Neural cell (in vitro differentiated cells): ENCODE measurements at regions not wholly inside any gene's neighbourhood (a gene's known extent, or its start where the extent isn't known, plus 50 kb on each side); places are given as distances from the start of the nearest gene placed in this dataset.

Experiments
- POLR2AphosphoS5 ChIP-seq: IDR thresholded peaks from 2 replicates; pipeline ENCODE4 v1.6.1; 2012
- TF ChIP-seq, protein P1 (sequence below): fragments of 450-650 bp; IDR thresholded peaks from 2 replicates; pipeline ENCODE4 v1.5.1; 2014; ENCODE audit warnings: antibody characterized with exemption, mild to moderate bottlenecking, moderate library complexity; ENCODE audit not compliant: poor library complexity, severe bottlenecking

DNA sequence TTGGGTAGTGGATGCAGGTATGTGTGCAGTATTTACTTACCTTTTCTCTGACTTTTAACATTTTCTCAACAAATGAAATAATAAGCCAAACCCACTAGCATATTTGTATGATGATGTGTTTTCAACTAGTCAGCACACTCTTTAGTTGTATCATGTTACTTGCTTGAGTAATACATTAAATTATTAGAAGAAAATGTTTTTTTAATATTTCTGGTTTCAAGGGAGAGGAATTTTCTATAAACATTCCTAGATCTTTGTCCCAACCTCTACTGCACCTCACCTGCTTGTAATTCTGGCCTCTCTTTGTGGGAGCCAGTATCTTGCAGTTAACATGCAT, 161.8 kb upstream of the CBLB start:
- TF ChIP-seq POLR2AphosphoS5, result no peak
- TF ChIP-seq, protein P1, sequence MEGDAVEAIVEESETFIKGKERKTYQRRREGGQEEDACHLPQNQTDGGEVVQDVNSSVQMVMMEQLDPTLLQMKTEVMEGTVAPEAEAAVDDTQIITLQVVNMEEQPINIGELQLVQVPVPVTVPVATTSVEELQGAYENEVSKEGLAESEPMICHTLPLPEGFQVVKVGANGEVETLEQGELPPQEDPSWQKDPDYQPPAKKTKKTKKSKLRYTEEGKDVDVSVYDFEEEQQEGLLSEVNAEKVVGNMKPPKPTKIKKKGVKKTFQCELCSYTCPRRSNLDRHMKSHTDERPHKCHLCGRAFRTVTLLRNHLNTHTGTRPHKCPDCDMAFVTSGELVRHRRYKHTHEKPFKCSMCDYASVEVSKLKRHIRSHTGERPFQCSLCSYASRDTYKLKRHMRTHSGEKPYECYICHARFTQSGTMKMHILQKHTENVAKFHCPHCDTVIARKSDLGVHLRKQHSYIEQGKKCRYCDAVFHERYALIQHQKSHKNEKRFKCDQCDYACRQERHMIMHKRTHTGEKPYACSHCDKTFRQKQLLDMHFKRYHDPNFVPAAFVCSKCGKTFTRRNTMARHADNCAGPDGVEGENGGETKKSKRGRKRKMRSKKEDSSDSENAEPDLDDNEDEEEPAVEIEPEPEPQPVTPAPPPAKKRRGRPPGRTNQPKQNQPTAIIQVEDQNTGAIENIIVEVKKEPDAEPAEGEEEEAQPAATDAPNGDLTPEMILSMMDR, result no peak
